HG03039 (cell line): ENCODE measurements at regions not wholly inside any gene's neighbourhood (a gene's known extent, or its start where the extent isn't known, plus 50 kb on each side); places are given as distances from the start of the nearest gene placed in this dataset.

Experiments used
- ATAC-seq: cut with Tn5 transposase; IDR thresholded peaks from one replicate; pipeline ENCODE4 v1.9.1; 2021; ENCODE audit warnings: mild to moderate bottlenecking, moderate library complexity; ENCODE audit not compliant: unreplicated experiment

GRCh38 chr2:21279525-21279924 lies 155.8 kb downstream of the TDRD15 start:
- no peak for ATAC-seq

GRCh38 chr2:21280793-21281192 lies 157.0 kb downstream of the TDRD15 start:
- ATAC-seq: no peak

- ATAC-seq: no peak
These were observed 157.6 kb downstream of the TDRD15 start for GRCh38 chr2:21281384-21281783.

DNA sequence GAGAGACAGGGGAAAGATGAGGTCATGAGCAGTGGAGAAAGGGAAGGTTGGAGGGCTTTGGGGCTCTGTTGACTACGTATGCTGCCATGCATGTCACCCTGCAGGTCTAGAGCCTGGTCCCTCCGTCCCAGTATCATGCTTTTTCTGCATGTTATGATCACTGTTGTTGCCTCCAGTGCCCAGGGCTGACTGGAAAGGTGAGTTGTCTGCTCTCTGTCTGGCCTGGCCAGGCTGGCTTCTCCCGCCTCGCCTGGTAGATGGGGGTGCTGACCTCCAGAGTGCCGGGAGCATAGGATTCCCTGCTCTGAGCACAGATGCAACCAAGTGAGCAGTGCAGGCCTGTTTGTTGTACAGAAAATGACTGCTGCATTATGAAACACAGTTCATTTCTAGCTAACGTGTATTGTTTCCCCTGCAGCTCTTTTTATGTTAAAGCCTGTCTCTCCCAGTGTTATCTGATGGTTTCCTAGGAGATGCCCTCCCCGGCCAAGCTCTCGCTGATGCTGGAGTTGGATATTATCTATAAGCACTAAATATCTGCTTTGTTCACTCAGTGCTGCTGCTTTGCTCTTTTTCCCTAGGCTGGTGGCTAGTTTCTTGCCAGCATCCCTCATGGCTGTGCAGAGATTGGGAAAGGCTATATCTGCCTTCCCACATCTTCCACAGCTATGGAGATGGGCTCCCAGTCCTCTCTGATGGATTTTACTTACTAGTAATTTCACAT lies 158.2 kb downstream of the TDRD15 start:
- ATAC-seq: no peak

GRCh38 chr2:21282515-21282898 lies 158.7 kb downstream of the TDRD15 start:
- ATAC-seq: no peak

DNA sequence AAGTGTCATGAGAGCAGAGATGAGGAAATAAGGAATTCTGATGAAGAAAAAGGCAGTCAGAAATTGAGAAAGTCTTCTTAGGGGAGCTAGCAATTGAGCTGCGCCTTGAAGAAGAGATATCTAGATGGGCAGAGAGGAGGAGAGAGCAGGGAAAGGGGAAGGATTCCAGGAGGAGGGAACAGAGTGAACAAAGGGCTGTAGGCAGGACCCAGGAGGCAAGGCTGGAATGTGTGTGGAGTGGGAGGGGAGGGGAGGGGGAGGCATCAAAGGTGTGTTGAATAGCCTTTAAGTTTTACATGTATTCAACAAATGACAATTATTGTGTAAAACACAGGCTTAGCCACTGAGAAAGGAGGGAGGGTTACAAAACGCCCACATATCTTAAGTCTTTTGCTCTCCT lies 164.5 kb downstream of the TDRD15 start:
- no peak for ATAC-seq

- no peak for ATAC-seq
These were observed 165.2 kb downstream of the TDRD15 start for GRCh38 chr2:21288739-21289520.

DNA sequence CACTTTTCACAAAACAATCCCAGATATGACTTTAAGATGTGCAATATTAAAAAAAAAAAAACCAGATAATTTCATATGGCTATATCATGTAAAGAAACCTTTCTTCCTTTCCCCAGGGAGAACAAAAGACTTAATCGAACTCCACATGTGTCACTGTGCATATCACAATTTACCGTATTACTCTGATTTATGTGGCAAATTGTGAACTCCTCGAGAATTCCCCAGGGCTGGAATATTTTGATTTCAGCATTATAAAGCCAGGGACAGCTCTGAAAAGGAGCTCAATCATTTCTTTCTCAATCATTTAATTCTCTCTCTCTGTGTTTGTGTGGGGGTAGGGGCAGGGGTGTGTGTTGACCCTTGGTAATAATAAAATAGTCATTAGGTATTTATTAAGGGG lies 165.8 kb downstream of the TDRD15 start:
- no peak for ATAC-seq

- ATAC-seq: no peak
These were observed 166.2 kb downstream of the TDRD15 start for GRCh38 chr2:21289989-21290388.

DNA sequence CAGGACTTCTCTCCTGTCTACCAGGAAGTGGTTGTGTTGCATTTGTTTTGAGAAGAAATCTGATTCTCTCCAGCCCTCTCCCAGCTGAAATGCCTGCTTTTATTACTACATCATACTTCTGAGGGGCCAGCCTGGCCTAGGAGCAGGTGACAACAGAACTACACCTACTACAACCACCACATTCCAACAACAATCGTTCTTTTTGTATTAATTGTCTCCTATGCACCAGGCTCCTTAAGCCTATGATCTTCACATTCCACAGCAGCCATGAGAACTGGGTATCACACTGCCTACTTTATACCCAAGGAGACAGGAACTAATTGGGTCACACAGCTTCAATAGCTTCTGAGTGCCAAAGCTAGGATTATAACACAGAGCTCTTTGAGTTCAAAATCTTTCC lies 167.7 kb downstream of the TDRD15 start:
- ATAC-seq: no peak

GRCh38 chr2:21294446-21294845 lies 170.7 kb downstream of the TDRD15 start:
- no peak for ATAC-seq

- no peak for ATAC-seq
These were observed 175.6 kb downstream of the TDRD15 start for GRCh38 chr2:21299411-21299810.

GRCh38 chr2:21301871-21302455 lies 178.2 kb downstream of the TDRD15 start:
- no peak for ATAC-seq

DNA sequence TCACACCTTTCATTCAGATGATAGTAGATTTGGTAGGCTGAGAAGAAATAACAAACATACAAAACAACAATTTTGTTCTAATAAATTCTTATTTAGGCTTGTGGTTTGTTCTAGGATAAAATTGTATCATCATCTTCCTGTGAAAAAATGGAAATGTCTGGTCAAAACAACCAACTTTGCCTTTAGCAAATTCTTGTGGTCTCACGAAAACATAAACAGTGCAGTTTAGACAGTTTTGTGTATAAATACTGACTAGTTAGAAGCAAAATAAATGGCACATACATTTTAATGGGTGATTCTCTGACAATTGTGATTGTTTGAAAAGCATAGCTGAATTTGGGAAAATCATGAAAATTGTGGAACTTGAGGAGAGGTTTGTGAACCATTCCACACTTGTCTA lies 180.1 kb downstream of the TDRD15 start:
- no peak for ATAC-seq

DNA sequence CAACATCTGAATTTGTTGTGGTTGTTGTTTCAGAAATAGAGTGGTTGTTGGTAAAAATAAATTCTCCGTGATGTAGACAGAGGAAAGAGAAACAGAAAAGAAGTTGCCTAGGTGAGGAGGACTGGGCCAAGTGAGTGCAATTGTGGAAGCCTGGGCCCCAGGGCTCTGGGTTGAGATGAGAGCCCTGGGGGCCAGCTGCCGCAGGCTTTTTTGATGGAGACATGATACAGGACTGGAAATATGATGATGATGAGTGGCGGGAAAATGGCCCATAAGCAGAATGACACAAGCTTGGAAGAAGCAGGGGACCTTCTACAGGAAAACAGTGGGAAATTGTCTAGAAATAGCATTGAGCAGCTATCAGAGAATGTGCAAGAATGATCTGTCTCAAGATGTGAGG lies 181.8 kb downstream of the TDRD15 start:
- ATAC-seq: no peak

GRCh38 chr2:21306235-21306634 lies 182.5 kb downstream of the TDRD15 start:
- no peak for ATAC-seq

DNA sequence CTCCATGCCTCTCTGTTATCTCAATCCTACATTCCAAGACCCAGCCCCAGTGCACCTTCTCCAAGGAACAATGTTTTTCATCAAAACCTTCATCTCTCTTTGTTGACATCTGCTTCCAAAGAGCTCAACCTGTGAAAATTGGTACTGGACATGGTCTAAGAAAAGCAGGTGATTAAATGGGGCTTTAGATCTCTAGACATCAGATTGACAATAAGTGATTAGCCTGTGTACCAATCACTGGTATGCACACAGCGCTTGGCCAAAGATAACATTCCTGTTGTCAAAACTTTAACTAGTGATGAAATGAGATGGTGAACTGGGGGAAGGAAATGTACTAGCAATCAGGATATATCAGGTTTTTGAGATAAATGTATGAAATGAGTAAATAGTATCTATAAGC lies 183.3 kb downstream of the TDRD15 start:
- ATAC-seq: no peak

DNA sequence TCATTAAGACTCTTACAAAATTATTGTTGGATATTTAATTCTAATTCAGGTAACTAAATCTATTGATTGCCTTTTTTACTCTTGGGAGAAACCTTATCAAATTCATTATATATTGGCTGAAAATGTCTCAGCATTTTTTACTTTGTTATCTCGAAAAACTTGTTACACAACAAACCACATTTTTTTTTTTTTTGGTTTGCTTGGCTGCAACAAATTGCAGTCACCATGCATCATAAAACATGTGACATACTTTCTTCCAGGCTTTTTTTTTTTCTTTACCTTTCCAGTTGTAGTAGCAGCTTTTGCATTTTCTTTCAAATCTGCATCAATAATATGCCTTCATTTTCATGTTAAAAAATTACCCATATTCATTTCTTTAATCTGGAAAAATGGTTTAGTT lies 186.7 kb downstream of the TDRD15 start:
- ATAC-seq: no peak

DNA sequence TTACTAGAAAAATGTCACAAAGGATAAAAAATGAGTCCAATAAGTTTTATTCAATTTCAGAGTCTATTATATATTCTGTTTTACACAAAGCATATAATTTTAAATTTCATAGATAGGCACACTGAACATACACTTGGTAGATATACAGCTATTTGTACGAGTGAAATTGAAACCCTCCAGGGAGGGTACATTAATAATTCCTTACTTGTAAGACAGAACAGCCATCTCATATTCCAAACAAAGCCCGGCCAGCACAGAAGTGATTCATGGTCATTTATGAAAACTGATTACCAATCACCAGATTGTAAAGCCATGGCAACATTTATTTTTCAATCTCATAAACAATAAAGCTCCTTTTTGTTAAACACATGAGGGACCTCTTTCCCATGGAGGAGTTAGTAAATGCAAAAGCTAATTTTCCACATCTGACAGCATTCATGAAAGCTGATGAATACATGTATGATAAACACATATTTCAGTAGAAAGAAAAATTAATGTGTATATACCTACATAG lies 190.6 kb downstream of the TDRD15 start:
- ATAC-seq: no peak

- no peak for ATAC-seq
These were observed 193.4 kb downstream of the TDRD15 start for GRCh38 chr2:21317131-21317530.

DNA sequence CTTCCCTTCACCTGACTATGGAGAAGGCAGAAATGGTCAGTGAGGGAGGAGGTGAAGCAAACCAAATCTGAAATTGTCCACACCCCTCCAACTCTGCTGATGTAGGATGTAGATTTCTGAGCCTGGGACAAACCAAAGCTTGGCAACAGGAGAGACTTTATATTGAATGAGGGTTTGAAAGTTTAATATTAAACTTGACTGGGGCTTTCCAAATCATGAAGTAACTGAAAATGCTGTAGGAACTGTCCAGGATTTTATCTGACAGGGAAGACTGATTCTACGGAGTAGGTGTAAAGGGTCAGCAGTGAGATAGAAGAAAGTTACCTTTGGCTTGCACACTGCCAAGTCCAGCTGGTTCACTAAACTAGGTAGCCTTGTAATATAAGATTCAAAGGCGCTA lies 194.5 kb downstream of the TDRD15 start:
- no peak for ATAC-seq

- ATAC-seq: no peak
These were observed 202.4 kb downstream of the TDRD15 start for GRCh38 chr2:21326152-21326551.
